HTR-8/SVneo (cell line): ENCODE measurements at regions not wholly inside any gene's neighbourhood (a gene's known extent, or its start where the extent isn't known, plus 50 kb on each side); places are given as distances from the start of the nearest gene placed in this dataset.

ENCODE experiments used
- DNase-seq: peaks from one replicate; pipeline ENCODE4 v3.0.0; 2011; ENCODE audit warnings: low spot score, mixed read lengths; ENCODE audit not compliant: insufficient read length
- FAIRE-seq: peaks from 2 replicates; lab custom pipeline; 2011; peaks lifted over from hg19 to GRCh38; lab: Jason Lieb, UNC

GRCh38 chr12:91874086-91874865 is 271.4 kb downstream of the BTG1 start:
- DNase-seq: no peak
- no peak for FAIRE-seq

GRCh38 chr12:91871751-91872150 is 273.9 kb downstream of the BTG1 start:
- FAIRE-seq (no peak), DNase-seq (no peak)

GRCh38 chr12:91870872-91871707 is 274.6 kb downstream of the BTG1 start:
- DNase-seq (no peak), FAIRE-seq (no peak)

GRCh38 chr12:91868054-91868453 is 277.6 kb downstream of the BTG1 start:
- FAIRE-seq (no peak), DNase-seq (no peak)

- DNase-seq: no peak
- FAIRE-seq: no peak
Observed at GRCh38 chr12:91866566-91866965, 279.1 kb downstream of the BTG1 start.

- no peak for FAIRE-seq
Observed at GRCh38 chr12:91863702-91864101, 281.9 kb downstream of the BTG1 start.

GRCh38 chr12:91861554-91861953 is 284.1 kb downstream of the BTG1 start:
- FAIRE-seq (no peak), DNase-seq (no peak)

More at GRCh38 chr12:91863702-91864101, 281.9 kb downstream of the BTG1 start:
- DNase-seq: no peak

- FAIRE-seq (no peak), DNase-seq (no peak)
Observed at GRCh38 chr12:91859347-91859746, 286.3 kb downstream of the BTG1 start.

- DNase-seq (no peak), FAIRE-seq (no peak)
Observed at GRCh38 chr12:91857813-91858542, 287.7 kb downstream of the BTG1 start.

- DNase-seq (no peak), FAIRE-seq (no peak)
Observed at GRCh38 chr12:91854725-91855124, 290.9 kb downstream of the BTG1 start.

- DNase-seq (no peak), FAIRE-seq (no peak)
Observed at GRCh38 chr12:91853350-91854127, 292.1 kb downstream of the BTG1 start.

- no peak for DNase-seq
- no peak for FAIRE-seq
Observed at GRCh38 chr12:91852634-91853033, 293.0 kb downstream of the BTG1 start.

- no peak for FAIRE-seq
- DNase-seq: no peak
Observed at GRCh38 chr12:91851741-91852477, 293.7 kb downstream of the BTG1 start.

- FAIRE-seq: no peak
- DNase-seq: no peak
Observed at GRCh38 chr12:91846466-91847055, 299.1 kb downstream of the BTG1 start.

GRCh38 chr12:91845365-91845764 is 300.3 kb downstream of the BTG1 start:
- FAIRE-seq: no peak
- no peak for DNase-seq

- DNase-seq (no peak), FAIRE-seq (no peak)
Observed at GRCh38 chr12:91841822-91842221, 303.8 kb downstream of the BTG1 start.

GRCh38 chr12:91836696-91837095 is 308.9 kb downstream of the BTG1 start:
- no peak for DNase-seq
- FAIRE-seq: no peak

GRCh38 chr12:91836264-91836663 is 309.4 kb downstream of the BTG1 start:
- no peak for DNase-seq
- FAIRE-seq: no peak

- no peak for DNase-seq
- no peak for FAIRE-seq
Observed at GRCh38 chr12:91835693-91836092, 310.0 kb downstream of the BTG1 start.
